BJ (cell line): ENCODE measurements at regions not wholly inside any gene's neighbourhood (a gene's known extent, or its start where the extent isn't known, plus 50 kb on each side); places are given as distances from the start of the nearest gene placed in this dataset.

ENCODE experiments used
- CTCF ChIA-PET: fragments of 350-600 bp; formaldehyde crosslinking; extraction: SDS; loops from one replicate; lab custom pipeline; 2021; ENCODE audit warnings: antibody characterized with exemption, inconsistent platforms; lab: Yijun Ruan, JAX
- POLR2A ChIA-PET: fragments of 300-600 bp; sonication (Branson Sonifier 250); formaldehyde crosslinking; extraction: SDS; loops from one replicate; lab custom pipeline; 2021; ENCODE audit warnings: antibody characterized with exemption; lab: Charles Lee
- DNase-seq: peaks from one replicate; pipeline ENCODE4 v3.0.0-alpha.2; 2011; ENCODE audit warnings: low read depth
- H3K27me3 ChIP-seq: 2 replicates; pipeline ENCODE4 v1.6.0; 2011; ENCODE audit warnings: low read length; ENCODE audit not compliant: control insufficient read depth, insufficient read depth
- H3K36me3 ChIP-seq: 2 replicates; pipeline ENCODE4 v1.5.1; 2011; ENCODE audit warnings: low read length; ENCODE audit not compliant: control insufficient read depth, insufficient read depth
- H3K4me3 ChIP-seq: 2 replicates; pipeline ENCODE4 v1.5.1; 2011; ENCODE audit warnings: low read depth, mild to moderate bottlenecking, control low read depth, low read length
- TF ChIP-seq, protein P1 (sequence below): IDR thresholded peaks from 2 replicates; pipeline ENCODE4 v1.5.1; 2011; ENCODE audit warnings: low read depth, mild to moderate bottlenecking, control low read depth, inconsistent platforms, low read length, moderate library complexity; ENCODE audit not compliant: insufficient read depth

DNA sequence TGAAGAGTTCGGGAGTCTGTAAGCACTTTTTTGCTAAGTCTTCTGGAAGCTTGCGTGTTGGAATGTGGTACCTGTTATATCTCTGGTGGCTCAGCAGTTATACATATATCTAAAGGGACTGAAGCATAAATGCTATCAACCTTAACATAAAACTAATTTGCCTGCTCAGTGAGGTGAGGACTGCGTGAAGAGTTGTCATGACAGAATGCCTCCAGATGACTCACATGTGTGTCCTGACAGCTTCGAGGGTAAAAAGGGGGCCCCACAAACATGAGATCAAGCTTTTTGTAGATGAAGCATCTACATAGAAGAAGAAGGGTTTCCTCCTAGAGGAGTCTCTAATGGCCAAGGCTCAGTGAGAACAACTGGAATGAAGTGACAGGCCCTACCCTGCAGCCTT lies 88.8 kb upstream of the C3orf80 start:
- DNase-seq: no peak
- no peak overlapping the region for H3K4me3 ChIP-seq
- CTCF ChIA-PET: interaction anchor here (0.9 kb wide), 1 partner anchor 104 kb away, joined by 3 read pairs; no protein-coding TSS in a partner anchor
- POLR2A ChIA-PET: no interaction called here
- H3K27me3 ChIP-seq: no peaks in the 10 kb centered on the region
- TF ChIP-seq, protein P1, sequence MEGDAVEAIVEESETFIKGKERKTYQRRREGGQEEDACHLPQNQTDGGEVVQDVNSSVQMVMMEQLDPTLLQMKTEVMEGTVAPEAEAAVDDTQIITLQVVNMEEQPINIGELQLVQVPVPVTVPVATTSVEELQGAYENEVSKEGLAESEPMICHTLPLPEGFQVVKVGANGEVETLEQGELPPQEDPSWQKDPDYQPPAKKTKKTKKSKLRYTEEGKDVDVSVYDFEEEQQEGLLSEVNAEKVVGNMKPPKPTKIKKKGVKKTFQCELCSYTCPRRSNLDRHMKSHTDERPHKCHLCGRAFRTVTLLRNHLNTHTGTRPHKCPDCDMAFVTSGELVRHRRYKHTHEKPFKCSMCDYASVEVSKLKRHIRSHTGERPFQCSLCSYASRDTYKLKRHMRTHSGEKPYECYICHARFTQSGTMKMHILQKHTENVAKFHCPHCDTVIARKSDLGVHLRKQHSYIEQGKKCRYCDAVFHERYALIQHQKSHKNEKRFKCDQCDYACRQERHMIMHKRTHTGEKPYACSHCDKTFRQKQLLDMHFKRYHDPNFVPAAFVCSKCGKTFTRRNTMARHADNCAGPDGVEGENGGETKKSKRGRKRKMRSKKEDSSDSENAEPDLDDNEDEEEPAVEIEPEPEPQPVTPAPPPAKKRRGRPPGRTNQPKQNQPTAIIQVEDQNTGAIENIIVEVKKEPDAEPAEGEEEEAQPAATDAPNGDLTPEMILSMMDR: no peak
- H3K36me3 ChIP-seq: no peaks in the 10 kb centered on the region

DNA sequence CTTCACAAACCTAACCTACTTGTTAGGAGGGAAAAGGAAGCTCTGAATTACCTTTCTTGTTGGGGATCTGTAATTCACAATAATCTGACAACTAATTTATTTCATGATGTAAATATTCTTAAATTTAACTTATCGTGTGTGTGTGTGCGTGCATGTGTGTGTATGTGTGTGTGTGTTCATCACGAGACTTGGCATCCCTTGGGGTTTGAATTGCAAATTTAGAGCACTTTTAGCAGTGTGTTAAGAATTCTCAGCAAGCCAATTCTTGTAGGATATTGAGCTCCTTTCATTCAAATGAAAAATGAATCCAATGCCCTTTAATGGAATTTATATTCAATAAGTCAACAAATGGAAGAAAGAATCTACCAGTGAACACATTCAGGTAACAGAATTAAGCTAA lies 85.9 kb upstream of the C3orf80 start:
- CTCF ChIA-PET: interaction anchor here (1.4 kb wide), 1 partner anchor 24 kb away, joined by 4 read pairs; no protein-coding TSS in a partner anchor
- TF ChIP-seq, protein P1: no peak
- H3K27me3 ChIP-seq: no peaks in the 10 kb centered on the region
- DNase-seq: no peak
- no peak overlapping the region for H3K4me3 ChIP-seq
- POLR2A ChIA-PET: no interaction called here
- no peaks in the 10 kb centered on the region for H3K36me3 ChIP-seq

DNA sequence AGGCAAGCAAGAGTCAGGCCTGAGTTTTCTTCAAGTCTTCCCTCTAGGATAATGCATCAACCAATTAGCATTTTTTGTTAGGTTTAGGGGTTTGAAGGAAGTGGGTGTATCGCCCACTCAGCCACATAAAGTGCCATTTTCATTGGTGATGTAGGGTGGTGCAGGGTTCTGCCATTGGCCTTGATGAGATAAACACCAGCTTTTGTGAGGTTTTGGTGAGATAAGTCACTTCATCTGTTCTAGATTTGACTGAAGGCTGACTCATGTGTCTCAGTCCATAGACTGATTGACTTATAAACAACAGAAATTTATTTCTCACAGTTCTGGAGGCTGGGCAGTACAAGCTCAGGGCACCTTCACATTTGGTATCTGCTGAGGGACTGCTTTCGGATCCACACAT lies 84.5 kb upstream of the C3orf80 start:
- H3K27me3 ChIP-seq: no peaks in the 10 kb centered on the region
- DNase-seq: no peak
- H3K36me3 ChIP-seq: no peaks in the 10 kb centered on the region
- no peak overlapping the region for H3K4me3 ChIP-seq
- ChIA-PET POLR2A (no interaction called here), CTCF (no interaction called here)
- TF ChIP-seq, protein P1: no peak

DNA sequence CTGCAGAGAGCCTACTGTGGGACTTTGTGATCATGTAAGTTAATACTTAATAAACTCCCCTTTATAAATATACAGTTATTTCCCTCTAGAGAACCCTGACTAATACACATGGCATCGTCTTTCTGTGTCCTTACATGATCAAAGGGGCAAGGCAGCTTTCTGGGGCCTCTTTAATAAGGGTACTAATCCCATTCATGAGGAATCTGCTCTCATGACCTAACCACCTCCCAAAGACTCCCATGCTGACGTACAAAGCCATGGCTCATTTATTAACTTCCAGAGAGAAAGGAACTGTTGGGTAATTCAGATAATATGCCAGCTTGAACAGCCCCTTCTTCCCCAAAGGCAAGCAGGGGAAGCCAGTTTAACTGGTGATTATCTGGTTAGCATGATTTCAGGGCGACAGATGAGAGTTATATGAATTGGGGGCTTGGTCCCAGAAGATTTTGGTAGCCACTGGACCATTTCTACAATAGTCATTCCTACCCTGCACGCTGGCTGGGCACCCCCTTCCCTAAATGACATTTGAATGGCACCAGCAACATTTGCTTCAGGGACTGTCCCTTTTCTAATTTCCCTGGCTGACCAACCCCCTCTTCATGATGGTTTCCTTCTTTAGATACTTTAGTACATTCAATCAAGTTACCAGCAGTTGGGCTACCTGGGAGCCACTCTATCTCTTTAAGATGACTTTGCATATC lies 83.6 kb upstream of the C3orf80 start:
- TF ChIP-seq, protein P1: no peak
- Histone ChIP-seq H3K4me3 (no peak overlapping the region), H3K36me3 (no peaks in the 10 kb centered on the region), H3K27me3 (no peaks in the 10 kb centered on the region)
- ChIA-PET POLR2A (no interaction called here), CTCF (interaction anchor here (1.0 kb wide), 1 partner anchor 10 kb away, joined by 3 read pairs; no protein-coding TSS in a partner anchor)
- DNase-seq: no peak

DNA sequence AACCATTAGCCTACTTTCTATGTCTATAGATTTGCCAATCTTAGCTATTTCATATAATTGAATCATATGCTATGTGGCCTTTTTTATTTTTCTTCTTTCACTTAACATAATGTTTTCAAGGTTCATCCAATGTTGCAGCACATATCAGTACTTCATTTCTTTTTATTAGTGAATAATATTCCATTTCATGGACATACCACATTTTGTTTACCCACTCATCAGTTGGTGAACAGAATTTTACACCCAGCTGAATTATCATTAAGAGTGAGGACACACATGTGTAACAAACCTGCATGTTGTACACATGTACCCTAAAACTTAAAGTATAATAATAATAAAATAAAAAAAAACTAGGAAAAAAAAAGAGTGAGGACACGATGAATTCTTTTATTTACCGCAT lies 81.7 kb upstream of the C3orf80 start:
- CTCF ChIA-PET: interaction anchor here (2.1 kb wide), 1 partner anchor 20 kb away, joined by 7 read pairs; no protein-coding TSS in a partner anchor

More for the DNA sequence above, 81.7 kb upstream of the C3orf80 start:
- no peak overlapping the region for H3K4me3 ChIP-seq
- POLR2A ChIA-PET: interaction anchor here (0.6 kb wide), 1 partner anchor 118 kb away, joined by 3 read pairs; no protein-coding TSS in a partner anchor
- DNase-seq: no peak
- no peaks in the 10 kb centered on the region for H3K27me3 ChIP-seq
- TF ChIP-seq, protein P1: no peak
- H3K36me3 ChIP-seq: no peaks in the 10 kb centered on the region
